ENCODE measurements at regions not wholly inside any gene's neighbourhood (a gene's known extent, or its start where the extent isn't known, plus 50 kb on each side); places are given as distances from the start of the nearest gene placed in this dataset.
"Not testable (repeated sequence)": the region's sequence is repeated elsewhere in the genome, so short reads cannot be mapped to it uniquely, and the experiment has no call there.

DNA sequence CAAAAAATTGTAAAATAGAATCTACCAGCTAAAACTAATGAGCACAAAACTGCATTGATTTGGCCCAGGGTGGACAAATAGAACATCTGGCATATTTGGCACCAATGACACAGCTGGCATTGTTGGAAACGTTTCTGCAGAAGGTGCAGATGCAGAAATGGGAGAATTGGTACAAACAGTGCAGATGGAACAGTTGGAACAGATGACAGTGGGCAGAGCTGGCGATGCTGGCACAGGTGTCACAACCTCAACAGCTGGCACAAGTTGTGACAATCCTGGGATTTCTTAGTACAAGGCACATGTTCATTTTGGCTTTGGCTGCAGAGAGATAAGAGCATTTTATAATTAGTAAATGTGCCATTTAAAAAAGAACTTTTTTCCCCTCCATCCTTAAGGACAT is 91.1 kb upstream of the ZBTB18 start:
- Mint-ChIP-seq H3K9me3 (ENCODE audit: low read depth) (no peaks in the 10 kb centered on the region), H3K27me3 (peaks cover 10% of the 10 kb centered on the region), H3K36me3 (ENCODE audit: insufficient read depth) (no peaks in the 10 kb centered on the region), H3K4me1 (ENCODE audit: low read depth) (no peaks in the 10 kb centered on the region), H3K27ac (no peak overlapping the region), H3K4me3 (ENCODE audit: low read depth) (no peak overlapping the region)
- TF ChIP-seq, protein P1, sequence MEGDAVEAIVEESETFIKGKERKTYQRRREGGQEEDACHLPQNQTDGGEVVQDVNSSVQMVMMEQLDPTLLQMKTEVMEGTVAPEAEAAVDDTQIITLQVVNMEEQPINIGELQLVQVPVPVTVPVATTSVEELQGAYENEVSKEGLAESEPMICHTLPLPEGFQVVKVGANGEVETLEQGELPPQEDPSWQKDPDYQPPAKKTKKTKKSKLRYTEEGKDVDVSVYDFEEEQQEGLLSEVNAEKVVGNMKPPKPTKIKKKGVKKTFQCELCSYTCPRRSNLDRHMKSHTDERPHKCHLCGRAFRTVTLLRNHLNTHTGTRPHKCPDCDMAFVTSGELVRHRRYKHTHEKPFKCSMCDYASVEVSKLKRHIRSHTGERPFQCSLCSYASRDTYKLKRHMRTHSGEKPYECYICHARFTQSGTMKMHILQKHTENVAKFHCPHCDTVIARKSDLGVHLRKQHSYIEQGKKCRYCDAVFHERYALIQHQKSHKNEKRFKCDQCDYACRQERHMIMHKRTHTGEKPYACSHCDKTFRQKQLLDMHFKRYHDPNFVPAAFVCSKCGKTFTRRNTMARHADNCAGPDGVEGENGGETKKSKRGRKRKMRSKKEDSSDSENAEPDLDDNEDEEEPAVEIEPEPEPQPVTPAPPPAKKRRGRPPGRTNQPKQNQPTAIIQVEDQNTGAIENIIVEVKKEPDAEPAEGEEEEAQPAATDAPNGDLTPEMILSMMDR (IDR thresholded peaks at IDR 0.05; ENCODE audit: unreplicated experiment), result no peak
- DNase-seq (ENCODE audit: low spot score, unreplicated experiment), result no peak

GRCh38 chr1:243957141-243957540 is 93.9 kb upstream of the ZBTB18 start:
- no peaks in the 10 kb centered on the region for H3K36me3 Mint-ChIP-seq (ENCODE audit: insufficient read depth)
- H3K27ac Mint-ChIP-seq, result no peak overlapping the region
- no peaks in the 10 kb centered on the region for H3K9me3 Mint-ChIP-seq (ENCODE audit: low read depth)
- TF ChIP-seq, protein P1 (IDR thresholded peaks at IDR 0.05; ENCODE audit: unreplicated experiment), result no peak
- DNase-seq (ENCODE audit: low spot score, unreplicated experiment), result no peak
- peaks cover 13% of the 10 kb centered on the region for H3K27me3 Mint-ChIP-seq
- no peak overlapping the region for H3K4me3 Mint-ChIP-seq (ENCODE audit: low read depth)
- no peaks in the 10 kb centered on the region for H3K4me1 Mint-ChIP-seq (ENCODE audit: low read depth)

DNA sequence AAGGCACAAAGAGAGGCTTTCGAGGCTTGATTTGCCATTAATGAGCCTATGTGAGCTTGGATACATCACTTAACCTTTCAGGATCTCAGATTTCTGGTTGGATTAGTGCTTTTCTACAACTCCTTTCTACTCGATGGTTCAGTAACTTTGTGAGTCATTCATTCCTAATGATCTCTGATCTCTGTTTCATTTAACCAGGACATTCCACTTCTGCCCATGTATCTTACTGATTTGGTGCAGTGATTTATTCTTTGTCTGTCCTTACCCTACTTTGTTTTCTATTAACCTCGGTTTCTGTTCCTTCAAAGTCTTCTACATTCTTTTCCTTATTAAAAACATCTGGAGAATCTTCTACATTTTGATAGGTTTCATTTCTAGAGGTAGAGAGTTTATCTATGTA is 94.6 kb upstream of the ZBTB18 start:
- H3K4me3 Mint-ChIP-seq (ENCODE audit: low read depth), result no peak overlapping the region
- H3K9me3 Mint-ChIP-seq (ENCODE audit: low read depth), result no peaks in the 10 kb centered on the region
- peaks cover 10% of the 10 kb centered on the region for H3K27me3 Mint-ChIP-seq
- H3K27ac Mint-ChIP-seq, result no peak overlapping the region
- H3K36me3 Mint-ChIP-seq (ENCODE audit: insufficient read depth), result no peaks in the 10 kb centered on the region
- TF ChIP-seq, protein P1 (IDR thresholded peaks at IDR 0.05; ENCODE audit: unreplicated experiment), result no peak
- no peak for DNase-seq (ENCODE audit: low spot score, unreplicated experiment)
- H3K4me1 Mint-ChIP-seq (ENCODE audit: low read depth), result no peaks in the 10 kb centered on the region

DNA sequence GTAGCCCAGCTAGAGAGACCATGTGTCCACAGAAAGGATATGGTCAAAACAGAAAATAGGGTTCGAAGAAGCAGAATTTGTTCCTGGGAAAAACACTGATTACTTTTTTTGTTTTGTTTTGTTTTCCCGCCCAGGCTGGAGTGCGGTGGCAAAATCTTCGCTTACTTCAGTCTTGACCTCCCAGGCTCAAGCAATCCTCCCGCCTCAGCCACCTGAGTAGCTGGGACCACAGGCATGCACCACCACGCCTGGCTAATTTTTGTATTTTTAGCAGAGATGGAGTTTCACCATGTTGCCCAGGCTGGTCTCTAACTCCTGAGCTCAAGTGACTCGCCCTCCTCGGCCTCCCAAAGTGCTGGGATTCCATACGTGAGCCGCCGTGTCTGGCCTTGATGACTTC is 99.9 kb upstream of the ZBTB18 start:
- peaks cover 12% of the 10 kb centered on the region for H3K27me3 Mint-ChIP-seq
- H3K27ac Mint-ChIP-seq; H3K36me3 Mint-ChIP-seq (ENCODE audit: insufficient read depth): not testable (repeated sequence)

DNA sequence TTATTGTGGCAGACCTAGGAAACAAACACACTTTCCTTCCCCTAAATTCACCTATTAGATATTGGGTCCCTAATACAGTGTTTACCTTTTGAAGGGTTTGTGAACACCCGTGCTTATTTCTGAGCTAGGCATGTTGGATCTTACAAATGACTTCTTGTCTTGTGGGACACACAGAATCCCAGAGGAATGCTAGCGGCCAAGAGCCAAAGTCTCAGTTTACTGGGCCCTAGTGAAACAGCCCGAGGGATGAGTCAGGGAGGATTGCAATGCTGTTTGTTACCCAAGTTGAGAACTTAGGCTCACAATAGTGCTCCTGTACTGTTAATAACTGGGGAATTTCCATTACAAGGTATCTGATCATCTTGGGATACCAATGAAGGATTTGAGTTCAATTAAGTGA is 100.1 kb upstream of the AKT3 start:
- TF ChIP-seq, protein P1 (IDR thresholded peaks at IDR 0.05; ENCODE audit: unreplicated experiment), result no peak
- Mint-ChIP-seq H3K36me3 (ENCODE audit: insufficient read depth) (no peaks in the 10 kb centered on the region), H3K9me3 (ENCODE audit: low read depth) (no peaks in the 10 kb centered on the region), H3K4me1 (ENCODE audit: low read depth) (no peaks in the 10 kb centered on the region), H3K4me3 (ENCODE audit: low read depth) (no peak overlapping the region), H3K27ac (no peak overlapping the region), H3K27me3 (peaks cover 10% of the 10 kb centered on the region)
- DNase-seq (ENCODE audit: low spot score, unreplicated experiment), result no peak

More for the DNA sequence above, 99.9 kb upstream of the ZBTB18 start:
- DNase-seq (ENCODE audit: low spot score, unreplicated experiment); H3K9me3 Mint-ChIP-seq (ENCODE audit: low read depth); H3K4me1 Mint-ChIP-seq (ENCODE audit: low read depth); H3K4me3 Mint-ChIP-seq (ENCODE audit: low read depth): not testable (repeated sequence)

DNA sequence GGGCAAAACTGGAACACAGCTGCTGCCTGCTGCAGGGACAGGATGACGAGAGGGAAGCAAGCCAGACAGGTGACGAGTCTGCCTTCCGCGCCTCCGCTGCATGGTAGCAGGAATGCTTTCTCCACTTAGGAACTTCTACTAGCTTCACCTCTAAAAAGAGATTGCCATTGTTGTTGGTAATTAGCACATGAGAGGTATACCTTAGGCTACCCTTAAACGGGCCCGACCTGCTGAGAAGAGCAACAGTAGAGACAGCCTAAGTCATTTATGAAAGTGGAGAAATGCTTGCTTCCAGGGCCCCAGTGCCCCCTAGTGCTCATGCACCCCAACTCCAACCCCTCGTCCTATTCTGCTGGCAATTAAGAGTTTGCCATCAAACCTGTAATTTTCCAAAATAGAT is 96.9 kb upstream of the AKT3 start:
- Mint-ChIP-seq H3K36me3 (ENCODE audit: insufficient read depth) (no peaks in the 10 kb centered on the region), H3K27me3 (peaks cover 31% of the 10 kb centered on the region), H3K27ac (no peak overlapping the region), H3K9me3 (ENCODE audit: low read depth) (no peaks in the 10 kb centered on the region), H3K4me3 (ENCODE audit: low read depth) (no peak overlapping the region), H3K4me1 (ENCODE audit: low read depth) (peaks cover 2% of the 10 kb centered on the region)
- DNase-seq (ENCODE audit: low spot score, unreplicated experiment), result no peak
- TF ChIP-seq, protein P1 (IDR thresholded peaks at IDR 0.05; ENCODE audit: unreplicated experiment), result peak; percentile 39
